GM19238 (cell line): ENCODE measurements at regions not wholly inside any gene's neighbourhood (a gene's known extent, or its start where the extent isn't known, plus 50 kb on each side); places are given as distances from the start of the nearest gene placed in this dataset.
"Not testable (repeated sequence)": the region's sequence is repeated elsewhere in the genome, so short reads cannot be mapped to it uniquely, and the experiment has no call there.

Experiments
- DNase-seq: peaks from one replicate; pipeline ENCODE4 v3.0.0; 2011; ENCODE audit warnings: low spot score; ENCODE audit not compliant: insufficient read length

DNA sequence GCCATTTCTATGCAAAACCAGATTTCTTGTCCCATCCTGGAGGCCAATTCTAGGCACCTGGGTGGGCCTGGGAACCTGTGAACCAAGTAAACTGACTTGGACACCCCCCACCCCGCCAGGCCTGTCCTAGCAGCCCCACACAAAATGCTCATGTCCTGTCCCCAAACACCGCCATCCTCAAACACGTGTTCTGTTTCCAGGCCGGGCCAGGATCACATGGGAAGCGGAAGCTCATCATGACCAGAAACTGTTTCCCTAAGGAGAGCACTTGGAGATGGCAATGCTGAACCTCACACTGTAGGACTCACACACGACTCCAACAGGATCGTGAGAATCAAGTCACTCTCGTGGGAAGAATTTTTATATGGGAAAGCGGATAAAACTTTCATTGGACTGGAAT, 78.7 kb upstream of the DRD5 start:
- DNase-seq: not testable (repeated sequence)

DNA sequence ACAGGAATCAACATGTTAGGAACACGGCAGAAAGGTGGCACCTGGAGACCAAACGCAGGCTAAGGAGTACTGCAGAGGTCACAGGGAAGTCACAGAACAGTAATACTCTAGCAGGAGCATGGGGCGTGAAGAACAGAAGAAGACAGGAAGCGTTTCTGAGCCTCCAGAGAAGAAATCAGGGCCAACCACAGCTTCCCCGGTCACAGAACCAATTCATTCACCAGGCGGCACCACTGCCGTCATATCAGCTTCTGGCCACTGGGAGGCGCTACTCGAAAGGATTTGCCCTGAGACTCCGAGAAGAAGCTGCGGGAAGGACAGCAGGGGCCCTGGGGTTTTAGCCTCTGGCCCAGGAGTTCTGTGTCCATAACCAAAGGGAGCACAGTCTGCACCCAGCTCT, 78.0 kb upstream of the DRD5 start:
- peak; percentile 47 for DNase-seq

DNA sequence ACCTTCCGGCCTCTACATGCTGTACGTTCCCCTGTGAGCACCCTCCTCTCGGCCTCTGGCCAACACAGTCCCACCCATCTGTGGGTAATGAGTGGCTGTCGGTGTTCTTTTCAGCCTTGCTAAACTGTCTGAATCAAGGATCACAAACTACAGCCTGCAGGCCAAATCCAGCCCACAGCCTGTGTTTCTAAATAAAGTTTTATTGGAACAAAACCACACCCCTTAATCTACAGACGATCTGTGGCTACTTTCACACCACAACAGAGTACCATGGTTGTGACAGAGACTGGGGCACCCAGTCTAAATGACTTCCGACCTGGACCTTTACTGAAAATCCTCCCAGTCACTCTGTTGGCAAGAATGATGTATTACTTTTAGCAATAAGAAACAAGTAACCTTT, 77.3 kb upstream of the DRD5 start:
- not testable (repeated sequence) for DNase-seq

DNA sequence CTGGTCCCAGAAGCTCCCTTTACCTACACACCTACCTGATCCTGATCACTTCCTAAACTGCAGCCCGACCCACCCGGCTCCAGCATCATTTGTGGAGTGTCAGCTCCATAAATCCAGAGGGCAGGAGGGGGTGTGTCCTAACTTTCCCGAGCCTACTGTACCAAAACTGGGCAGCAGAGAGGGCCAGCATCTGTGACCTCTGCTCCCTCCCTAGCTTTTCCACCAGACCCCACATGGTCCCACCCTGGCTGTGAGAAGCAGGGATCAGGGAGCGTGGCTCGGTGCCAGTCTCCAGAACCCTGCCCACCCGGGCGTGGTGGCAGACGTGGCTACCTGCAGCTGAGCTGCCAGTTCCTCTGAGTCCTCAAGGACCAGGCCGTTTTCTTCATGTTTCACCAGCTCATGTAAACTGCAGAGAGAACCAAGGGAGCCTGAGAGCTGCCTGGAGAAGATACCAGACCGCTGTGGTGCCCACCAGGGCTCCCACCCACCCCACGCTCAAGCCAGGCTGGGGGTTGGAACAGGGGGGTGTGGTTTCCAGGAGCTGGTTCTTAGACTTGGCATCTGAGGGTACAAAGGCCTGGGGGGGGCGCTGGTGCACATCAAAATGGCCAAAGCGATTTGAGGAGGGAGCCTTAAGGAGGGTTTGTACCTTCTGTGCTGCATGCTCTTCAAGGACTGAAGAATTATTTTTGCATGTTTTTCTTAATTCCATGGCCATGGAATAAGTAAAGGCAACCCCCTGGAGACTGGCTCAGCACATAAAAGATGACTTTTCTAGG, 76.7 kb upstream of the DRD5 start:
- DNase-seq: no peak

DNA sequence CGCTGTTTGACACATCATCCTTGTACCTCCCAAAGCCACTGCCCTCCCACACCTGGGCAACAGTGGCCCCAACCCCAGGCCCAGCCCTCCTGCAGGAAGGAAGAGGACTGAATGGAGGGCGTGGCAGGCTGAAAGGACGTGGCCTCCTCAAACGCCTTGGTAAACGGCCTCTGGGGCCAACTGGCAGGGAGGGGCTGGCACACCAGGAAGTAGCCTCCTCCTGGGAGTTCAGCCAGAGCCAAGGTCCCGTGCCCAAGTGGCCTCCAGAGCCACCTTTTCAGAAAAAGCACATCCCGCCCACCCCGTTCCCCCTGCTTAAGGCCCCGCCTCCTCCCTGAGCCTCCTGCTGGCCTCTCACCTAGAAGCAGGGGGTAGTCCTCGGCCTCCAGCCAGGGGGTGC, 74.2 kb upstream of the DRD5 start:
- not testable (repeated sequence) for DNase-seq

DNA sequence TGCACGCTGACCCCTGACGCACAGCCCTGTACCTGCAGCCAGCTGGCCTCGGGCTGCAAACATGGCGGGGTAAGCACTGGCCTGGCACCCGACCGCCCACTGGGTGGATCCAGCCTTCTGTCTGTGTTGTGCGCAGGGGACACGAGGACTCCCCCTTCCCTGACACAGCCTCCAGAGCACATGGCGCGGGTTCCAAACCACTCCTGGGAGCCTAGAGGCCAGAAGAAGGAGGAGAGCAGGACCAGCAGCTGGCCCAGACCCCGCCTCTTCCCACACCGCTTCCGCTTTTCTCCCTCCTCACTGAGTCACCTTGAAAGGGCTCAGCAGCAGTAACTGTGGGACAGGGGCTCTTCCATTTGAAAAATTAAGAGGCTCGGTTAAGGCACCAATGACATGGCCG, 73.5 kb upstream of the DRD5 start:
- not testable (repeated sequence) for DNase-seq

DNA sequence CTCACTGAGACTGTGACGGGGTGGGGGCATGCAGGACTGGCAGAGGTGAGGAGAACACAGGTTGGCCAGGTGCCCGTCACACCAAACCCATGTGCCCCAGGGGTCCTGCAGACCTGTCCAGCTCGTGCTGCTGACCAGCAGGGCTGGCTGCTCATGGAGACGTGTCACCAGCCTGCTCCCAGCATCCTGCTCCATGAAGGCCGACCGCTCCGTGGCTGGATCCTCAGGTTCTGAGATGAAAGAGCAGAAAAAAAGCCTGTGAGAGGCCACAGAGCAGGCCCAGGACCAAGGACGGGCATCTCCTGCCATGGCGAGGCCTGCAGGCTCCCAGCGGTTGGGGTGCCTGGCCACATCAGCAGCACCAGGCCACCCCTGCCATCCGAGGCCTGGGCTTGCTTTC, 71.7 kb upstream of the DRD5 start:
- DNase-seq: no peak

DNA sequence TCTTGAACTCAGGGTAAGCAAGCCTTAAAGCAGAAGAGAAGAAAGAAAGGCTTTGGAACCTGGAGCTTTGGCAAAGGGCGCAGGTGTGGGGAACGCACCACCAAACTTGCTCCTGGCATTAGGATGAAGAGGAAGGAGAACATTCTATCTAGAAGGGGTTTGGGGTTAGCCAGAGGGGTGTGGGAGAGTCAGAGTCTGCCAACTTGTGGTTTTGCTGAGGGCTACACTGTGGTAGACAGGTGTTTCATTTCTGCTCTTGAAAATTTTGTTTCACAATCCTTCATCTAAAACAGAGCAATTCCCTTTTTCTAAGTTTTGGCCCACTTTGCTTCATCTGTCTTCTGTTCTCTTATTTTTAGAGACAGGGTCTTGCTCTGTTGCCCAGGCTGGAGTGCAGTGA, 66.2 kb upstream of the DRD5 start:
- DNase-seq: not testable (repeated sequence)

DNA sequence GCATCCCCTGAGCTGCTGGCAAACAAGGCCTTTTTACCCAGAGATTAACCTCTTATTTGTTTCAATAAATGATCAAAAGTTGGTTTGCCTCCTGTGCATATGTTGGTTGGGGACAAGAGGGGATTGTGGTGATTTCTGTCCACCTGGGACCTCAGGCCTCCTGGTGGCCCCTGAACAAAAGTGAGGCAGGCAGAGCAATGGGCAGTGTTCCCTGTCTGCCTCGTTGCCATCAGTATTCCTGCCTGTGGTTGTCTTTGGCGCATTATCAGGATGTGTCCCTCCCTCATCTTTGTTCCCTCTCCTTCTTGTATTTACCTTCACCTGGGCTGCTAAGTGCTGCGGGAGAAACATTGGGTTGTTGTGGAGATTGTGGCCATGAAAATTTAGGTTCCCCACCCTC, 65.3 kb upstream of the DRD5 start:
- DNase-seq: no peak

DNA sequence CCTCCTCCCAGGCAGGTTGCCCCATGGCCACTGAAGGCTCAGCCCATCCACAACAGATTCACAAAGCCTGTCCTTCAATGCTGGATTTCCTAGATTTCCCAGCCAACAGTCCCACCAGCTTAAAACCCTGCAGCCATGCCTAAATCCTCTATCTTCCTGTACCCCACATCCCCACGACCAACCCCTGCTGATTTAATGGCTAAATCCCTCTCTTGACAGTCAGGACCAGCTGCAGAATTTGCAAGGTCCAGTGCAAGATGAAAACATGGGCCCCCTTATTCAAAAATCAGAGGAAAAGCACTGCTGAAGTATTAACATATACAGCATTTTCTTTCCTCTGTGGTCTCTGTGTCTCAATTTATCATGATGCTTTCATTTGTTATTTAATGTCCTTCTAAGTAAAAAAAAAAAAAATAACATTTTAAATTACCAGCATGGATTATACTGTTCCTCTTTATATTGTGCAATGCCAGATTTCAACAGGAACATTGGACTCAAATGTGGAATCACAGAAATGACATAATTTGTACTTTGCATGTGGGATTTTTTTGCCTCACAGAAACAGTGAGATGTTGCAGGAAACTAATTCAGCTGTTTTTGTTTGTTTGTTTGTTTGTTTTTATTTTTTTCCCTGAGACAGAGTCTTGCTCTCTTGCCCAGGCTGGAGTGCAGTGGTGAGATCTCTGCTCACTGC, 63.0 kb upstream of the DRD5 start:
- not testable (repeated sequence) for DNase-seq

DNA sequence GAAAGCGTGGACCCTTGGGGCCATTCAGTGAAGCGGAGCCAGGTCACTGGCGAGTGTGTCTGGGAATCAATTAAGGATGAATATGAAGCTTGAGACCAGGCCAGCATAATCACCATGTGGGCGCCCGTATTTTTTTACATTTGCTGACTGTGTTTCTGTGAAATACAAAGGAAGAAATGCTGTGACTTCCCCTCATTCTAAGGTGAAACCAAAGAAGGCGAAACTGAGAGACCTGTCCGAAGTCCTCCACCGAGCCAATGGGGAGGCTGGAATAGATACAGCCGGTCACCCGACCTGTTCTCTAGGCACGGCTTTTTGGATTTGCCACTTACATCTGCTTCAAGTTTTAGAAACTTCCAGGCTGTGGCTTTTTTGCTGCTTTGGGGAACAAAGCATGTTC, 59.3 kb upstream of the DRD5 start:
- not testable (repeated sequence) for DNase-seq
